ENCODE measurements at regions not wholly inside any gene's neighbourhood (a gene's known extent, or its start where the extent isn't known, plus 50 kb on each side); places are given as distances from the start of the nearest gene placed in this dataset.

DNA sequence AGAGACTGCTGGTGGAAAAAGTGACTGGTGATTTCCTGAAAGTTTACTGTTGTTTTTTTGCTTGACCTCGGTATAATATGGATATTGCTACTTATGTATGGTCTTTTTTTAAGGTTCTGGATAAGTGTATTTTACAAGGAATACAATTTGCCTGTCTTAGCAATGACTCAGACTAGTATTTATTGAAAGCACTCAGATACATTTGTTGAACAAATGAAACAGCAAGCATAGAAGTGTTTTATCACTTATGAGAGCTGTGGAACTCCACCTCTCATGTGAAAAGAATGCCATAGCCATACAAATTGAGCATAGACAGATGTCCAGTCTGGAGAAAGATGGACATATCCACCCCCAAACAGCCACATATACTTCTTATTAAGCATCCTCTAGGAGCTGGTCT lies 340.4 kb upstream of the FBXO33 start:
- TF ChIP-seq, protein P1, sequence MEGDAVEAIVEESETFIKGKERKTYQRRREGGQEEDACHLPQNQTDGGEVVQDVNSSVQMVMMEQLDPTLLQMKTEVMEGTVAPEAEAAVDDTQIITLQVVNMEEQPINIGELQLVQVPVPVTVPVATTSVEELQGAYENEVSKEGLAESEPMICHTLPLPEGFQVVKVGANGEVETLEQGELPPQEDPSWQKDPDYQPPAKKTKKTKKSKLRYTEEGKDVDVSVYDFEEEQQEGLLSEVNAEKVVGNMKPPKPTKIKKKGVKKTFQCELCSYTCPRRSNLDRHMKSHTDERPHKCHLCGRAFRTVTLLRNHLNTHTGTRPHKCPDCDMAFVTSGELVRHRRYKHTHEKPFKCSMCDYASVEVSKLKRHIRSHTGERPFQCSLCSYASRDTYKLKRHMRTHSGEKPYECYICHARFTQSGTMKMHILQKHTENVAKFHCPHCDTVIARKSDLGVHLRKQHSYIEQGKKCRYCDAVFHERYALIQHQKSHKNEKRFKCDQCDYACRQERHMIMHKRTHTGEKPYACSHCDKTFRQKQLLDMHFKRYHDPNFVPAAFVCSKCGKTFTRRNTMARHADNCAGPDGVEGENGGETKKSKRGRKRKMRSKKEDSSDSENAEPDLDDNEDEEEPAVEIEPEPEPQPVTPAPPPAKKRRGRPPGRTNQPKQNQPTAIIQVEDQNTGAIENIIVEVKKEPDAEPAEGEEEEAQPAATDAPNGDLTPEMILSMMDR (IDR thresholded peaks at IDR 0.05): no peak
- TF ChIP-seq POLR2A (IDR thresholded peaks at IDR 0.05) (no peak), POLR2AphosphoS5 (IDR thresholded peaks at IDR 0.05; ENCODE audit: insufficient read depth in 1 of 2, low read depth in 1 of 2) (no peak)
